Colonic mucosa (tissue), 4 donors: ENCODE measurements at regions not wholly inside any gene's neighbourhood (a gene's known extent, or its start where the extent isn't known, plus 50 kb on each side); places are given as distances from the start of the nearest gene placed in this dataset.

Source experiments
- DNase-seq: peaks from one replicate; pipeline ENCODE4 v3.0.0-alpha.2; 2020
- H3K27ac ChIP-seq: fragments of 200-600 bp; one replicate; pipeline ENCODE4 v1.8.0; 2021
- H3K27me3 ChIP-seq: fragments of 200-600 bp; one replicate; pipeline ENCODE4 v1.8.0; 2021
- H3K36me3 ChIP-seq: fragments of 200-600 bp; one replicate; pipeline ENCODE4 v1.8.0; 2021
- H3K4me1 ChIP-seq: fragments of 200-600 bp; one replicate; pipeline ENCODE4 v1.8.0; 2021; ENCODE audit warnings: mild to moderate bottlenecking
- H3K4me3 ChIP-seq: fragments of 200-600 bp; one replicate; pipeline ENCODE4 v1.8.0; 2021
- H3K9ac ChIP-seq, 2 donors: one replicate each; pipeline ENCODE4 v1.7.0; 2013; ENCODE audit warnings: control low read depth in 2 of 2, low read depth in 2 of 2, low read length in 2 of 2
- H3K9me3 ChIP-seq: fragments of 200-600 bp; one replicate; pipeline ENCODE4 v1.8.0; 2021
- intact Hi-C: fragments of 100-400 bp; cut with DNase I; formaldehyde crosslinking; loops from one replicate; pipeline ENCODE4 v1.14.1; 2022
- TF ChIP-seq, protein P1 (sequence below): fragments of 200-600 bp; IDR thresholded peaks from one replicate; pipeline ENCODE4 v1.8.0; 2022; ENCODE audit warnings: antibody characterized with exemption, mild to moderate bottlenecking
- donor health status: healthy.
- donor health status: DM: no; HTN: no; CAD: no.
- donor health status: DM: no; HTN: no; CAD: no.

DNA sequence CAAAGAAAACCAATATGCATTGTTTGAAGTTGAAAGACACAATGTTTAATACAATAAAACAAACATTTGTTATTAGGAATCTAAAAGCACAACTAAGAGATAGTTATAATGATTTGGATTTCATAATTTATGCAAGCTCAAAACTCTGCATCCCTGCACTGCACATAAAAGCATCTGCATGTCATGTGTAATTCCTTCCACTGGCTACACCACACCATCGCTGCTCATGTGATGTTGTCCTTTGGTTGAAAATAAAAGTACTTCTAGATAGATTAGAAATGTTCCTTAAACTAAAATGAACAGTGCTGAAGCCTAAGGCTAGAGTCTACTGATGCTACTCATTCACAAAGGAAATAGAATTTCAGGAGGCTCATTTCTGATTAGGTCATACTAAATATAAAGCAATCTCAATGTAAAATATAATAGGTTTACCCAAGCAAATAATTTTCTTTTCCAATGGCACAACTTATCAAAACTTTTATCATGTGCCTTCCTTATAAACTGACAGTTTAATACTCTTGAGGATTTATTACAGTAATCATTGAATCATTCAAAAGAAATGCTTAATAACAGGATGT lies 130.8 kb upstream of the DKK2 start:
- intact Hi-C loops = no loop called here
- Histone ChIP-seq H3K27me3 (no peaks in the 10 kb centered on the region), H3K9me3 (no peaks in the 10 kb centered on the region), H3K9ac (no peak overlapping the region), H3K36me3 (no peaks in the 10 kb centered on the region), H3K27ac (no peak overlapping the region), H3K4me3 (no peak overlapping the region), H3K4me1 (no peaks in the 10 kb centered on the region)
- no peak for DNase-seq
- TF ChIP-seq, protein P1, sequence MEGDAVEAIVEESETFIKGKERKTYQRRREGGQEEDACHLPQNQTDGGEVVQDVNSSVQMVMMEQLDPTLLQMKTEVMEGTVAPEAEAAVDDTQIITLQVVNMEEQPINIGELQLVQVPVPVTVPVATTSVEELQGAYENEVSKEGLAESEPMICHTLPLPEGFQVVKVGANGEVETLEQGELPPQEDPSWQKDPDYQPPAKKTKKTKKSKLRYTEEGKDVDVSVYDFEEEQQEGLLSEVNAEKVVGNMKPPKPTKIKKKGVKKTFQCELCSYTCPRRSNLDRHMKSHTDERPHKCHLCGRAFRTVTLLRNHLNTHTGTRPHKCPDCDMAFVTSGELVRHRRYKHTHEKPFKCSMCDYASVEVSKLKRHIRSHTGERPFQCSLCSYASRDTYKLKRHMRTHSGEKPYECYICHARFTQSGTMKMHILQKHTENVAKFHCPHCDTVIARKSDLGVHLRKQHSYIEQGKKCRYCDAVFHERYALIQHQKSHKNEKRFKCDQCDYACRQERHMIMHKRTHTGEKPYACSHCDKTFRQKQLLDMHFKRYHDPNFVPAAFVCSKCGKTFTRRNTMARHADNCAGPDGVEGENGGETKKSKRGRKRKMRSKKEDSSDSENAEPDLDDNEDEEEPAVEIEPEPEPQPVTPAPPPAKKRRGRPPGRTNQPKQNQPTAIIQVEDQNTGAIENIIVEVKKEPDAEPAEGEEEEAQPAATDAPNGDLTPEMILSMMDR = no peak

- intact Hi-C loops = no loop called here
These were observed 130.1 kb upstream of the DKK2 start for GRCh38 chr4:107166181-107166580.

GRCh38 chr4:107164962-107165475 lies 128.9 kb upstream of the DKK2 start:
- intact Hi-C loops = no loop called here
- Histone ChIP-seq H3K36me3 (no peaks in the 10 kb centered on the region), H3K27ac (no peak overlapping the region), H3K4me1 (no peaks in the 10 kb centered on the region), H3K27me3 (no peaks in the 10 kb centered on the region), H3K9me3 (no peaks in the 10 kb centered on the region), H3K9ac (no peak overlapping the region), H3K4me3 (no peak overlapping the region)
- DNase-seq = no peak
- TF ChIP-seq, protein P1 = no peak

More at GRCh38 chr4:107166181-107166580, 130.1 kb upstream of the DKK2 start:
- Histone ChIP-seq H3K36me3 (no peaks in the 10 kb centered on the region), H3K4me1 (no peaks in the 10 kb centered on the region), H3K27ac (no peak overlapping the region), H3K27me3 (no peaks in the 10 kb centered on the region), H3K4me3 (no peak overlapping the region), H3K9ac (no peak overlapping the region), H3K9me3 (no peaks in the 10 kb centered on the region)
- TF ChIP-seq, protein P1 = no peak
- no peak for DNase-seq

GRCh38 chr4:107156443-107156842 lies 120.3 kb upstream of the DKK2 start:
- Histone ChIP-seq H3K4me3 (no peak overlapping the region), H3K27me3 (no peaks in the 10 kb centered on the region), H3K36me3 (no peaks in the 10 kb centered on the region), H3K4me1 (no peaks in the 10 kb centered on the region), H3K9me3 (no peaks in the 10 kb centered on the region), H3K9ac (no peak overlapping the region), H3K27ac (no peak overlapping the region)
- intact Hi-C loops = no loop called here
- no peak for DNase-seq
- TF ChIP-seq, protein P1 = no peak

GRCh38 chr4:107155366-107155765 lies 119.3 kb upstream of the DKK2 start:
- TF ChIP-seq, protein P1 = no peak
- no peaks in the 10 kb centered on the region for H3K4me1 ChIP-seq
- no peak overlapping the region for H3K27ac ChIP-seq
- no peak for DNase-seq
- intact Hi-C loops = no loop called here
- no peaks in the 10 kb centered on the region for H3K36me3 ChIP-seq
- no peaks in the 10 kb centered on the region for H3K9me3 ChIP-seq
- no peak overlapping the region for H3K9ac ChIP-seq
- no peak overlapping the region for H3K4me3 ChIP-seq
- no peaks in the 10 kb centered on the region for H3K27me3 ChIP-seq
